ENCODE measurements at regions not wholly inside any gene's neighbourhood (a gene's known extent, or its start where the extent isn't known, plus 50 kb on each side); places are given as distances from the start of the nearest gene placed in this dataset.
"Not testable (repeated sequence)": the region's sequence is repeated elsewhere in the genome, so short reads cannot be mapped to it uniquely, and the experiment has no call there.

DNA sequence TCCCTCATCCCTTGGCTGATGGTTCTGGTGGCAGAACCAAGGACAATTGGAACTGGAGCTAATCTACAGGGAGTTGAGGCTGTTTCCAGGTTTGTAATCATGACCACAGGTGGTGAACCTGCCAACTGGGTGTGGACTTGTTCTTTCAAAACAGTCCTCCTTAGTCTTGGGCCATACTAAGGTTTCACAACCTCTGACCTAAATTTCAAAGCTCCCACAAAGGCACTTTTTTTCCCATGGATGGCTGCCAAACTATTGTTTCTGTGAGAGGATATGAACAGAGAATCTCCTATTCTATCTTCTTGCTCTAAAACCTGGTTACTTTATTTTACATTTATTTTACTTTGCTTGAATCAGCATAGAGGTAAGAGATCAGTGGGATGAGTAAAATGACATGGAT is 106.5 kb upstream of the IZUMO3 start:
- Histone ChIP-seq H3K4me1 (no peaks in the 10 kb centered on the region), H3K36me3 (no peaks in the 10 kb centered on the region), H3K27me3 (no peaks in the 10 kb centered on the region), H3K4me2 (no peak overlapping the region), H3K27ac (no peak overlapping the region), H3K9ac (no peak overlapping the region), H3K9me3 (peaks cover 25% of the 10 kb centered on the region), H4K20me1 (no peaks in the 10 kb centered on the region), H3K4me3 (no peak overlapping the region)
- no peak for TF ChIP-seq Cebpa-rat (IDR thresholded peaks at IDR 0.05)

DNA sequence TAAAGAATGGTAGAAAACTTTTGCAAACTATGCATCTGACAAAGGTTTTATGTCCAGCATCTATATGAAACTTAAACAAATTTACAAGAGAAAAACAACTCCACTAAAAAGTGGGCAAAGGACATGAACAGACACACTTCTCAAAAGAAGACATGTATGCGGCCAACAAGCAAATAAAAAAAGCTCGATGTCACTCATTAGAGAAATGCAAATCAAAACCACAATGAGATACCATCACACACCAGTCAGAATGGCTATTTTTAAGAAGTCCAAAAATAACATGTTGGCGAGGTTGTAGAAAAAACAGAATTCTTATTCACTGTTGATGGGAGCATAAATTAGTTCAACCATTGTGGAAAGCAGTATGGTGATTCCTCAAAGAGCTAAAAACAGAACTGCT is 83.1 kb upstream of the IZUMO3 start:
- H4K20me1 ChIP-seq, H3K36me3 ChIP-seq, H3K4me3 ChIP-seq, H3K27ac ChIP-seq, H3K9ac ChIP-seq, H3K9me3 ChIP-seq, H3K27me3 ChIP-seq: not testable (repeated sequence)
- H3K4me1 ChIP-seq = peaks cover 13% of the 10 kb centered on the region
- peak overlapping the region; percentile 31 for H3K4me2 ChIP-seq

DNA sequence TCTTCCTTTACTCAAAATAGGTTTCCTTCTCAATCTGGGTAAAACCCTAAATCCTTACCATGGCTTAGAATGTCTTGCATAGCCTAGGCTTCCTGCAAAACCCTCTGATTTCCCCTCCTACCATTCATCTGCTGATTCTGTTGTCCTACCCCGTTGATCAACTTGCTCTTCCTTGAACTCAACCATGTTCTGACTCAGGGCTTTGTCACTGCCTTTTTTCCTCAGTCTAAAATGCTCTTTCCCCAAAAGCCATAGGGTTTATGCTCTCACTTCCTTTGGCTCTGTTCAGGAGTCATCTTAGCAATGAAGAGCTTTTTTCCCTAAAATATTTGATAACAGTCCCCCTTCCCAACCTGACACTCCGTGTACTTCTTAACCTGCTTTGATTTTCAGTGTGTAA is 79.4 kb upstream of the IZUMO3 start:
- no peak overlapping the region for H3K4me2 ChIP-seq
- no peak overlapping the region for H3K9ac ChIP-seq
- no peaks in the 10 kb centered on the region for H3K27me3 ChIP-seq
- peaks cover 28% of the 10 kb centered on the region for H3K4me1 ChIP-seq
- no peaks in the 10 kb centered on the region for H3K9me3 ChIP-seq
- H4K20me1 ChIP-seq = no peaks in the 10 kb centered on the region
- no peaks in the 10 kb centered on the region for H3K36me3 ChIP-seq
- no peak overlapping the region for H3K27ac ChIP-seq
- H3K4me3 ChIP-seq = no peak overlapping the region
- TF ChIP-seq Cebpa-rat (IDR thresholded peaks at IDR 0.05) = no peak

DNA sequence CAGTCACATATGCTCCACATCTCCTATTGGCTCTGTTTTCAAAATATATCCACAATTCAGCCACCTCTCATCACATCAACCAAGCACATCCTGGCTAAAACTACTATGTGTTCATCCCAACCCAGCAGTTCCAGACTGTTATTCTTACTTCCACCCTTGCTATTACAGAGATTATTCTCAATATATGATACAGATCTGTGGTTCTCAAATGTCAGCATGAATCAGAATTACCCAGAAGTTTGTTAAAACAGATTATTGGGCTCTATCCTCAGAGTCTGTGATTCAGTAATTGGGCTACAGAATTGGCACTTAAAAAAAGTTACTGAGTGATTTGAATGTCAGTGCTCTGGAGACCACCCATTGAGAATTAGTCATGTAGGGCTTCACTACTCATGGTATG is 78.8 kb upstream of the IZUMO3 start:
- Histone ChIP-seq H4K20me1 (no peaks in the 10 kb centered on the region), H3K4me3 (no peak overlapping the region), H3K27ac (no peak overlapping the region), H3K27me3 (no peaks in the 10 kb centered on the region), H3K9ac (no peak overlapping the region), H3K4me1 (peaks cover 28% of the 10 kb centered on the region), H3K36me3 (no peaks in the 10 kb centered on the region), H3K4me2 (no peak overlapping the region), H3K9me3 (no peaks in the 10 kb centered on the region)
- no peak for TF ChIP-seq Cebpa-rat (IDR thresholded peaks at IDR 0.05)

DNA sequence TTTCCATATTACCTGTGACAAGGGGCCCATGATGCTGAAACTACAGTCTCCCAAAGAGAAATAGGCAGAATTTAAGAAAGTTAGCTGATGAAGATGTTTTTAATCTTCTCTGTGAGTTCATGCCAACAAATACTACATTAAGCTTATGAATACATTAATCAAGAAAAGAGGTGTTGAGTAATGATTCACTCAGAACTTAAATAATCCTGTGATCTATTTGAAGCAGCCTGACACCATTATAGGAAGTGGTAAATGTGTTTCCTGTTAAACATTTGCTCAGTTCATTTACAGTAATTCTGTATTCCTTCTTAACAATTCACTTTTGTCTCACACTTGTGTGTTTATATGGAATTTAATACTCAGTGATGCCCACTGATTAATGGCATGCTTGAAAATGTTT is 75.0 kb upstream of the IZUMO3 start:
- no peaks in the 10 kb centered on the region for H3K9me3 ChIP-seq
- TF ChIP-seq Cebpa-rat (IDR thresholded peaks at IDR 0.05) = no peak
- H4K20me1 ChIP-seq = no peaks in the 10 kb centered on the region
- H3K27me3 ChIP-seq = no peaks in the 10 kb centered on the region
- no peak overlapping the region for H3K9ac ChIP-seq
- no peak overlapping the region for H3K4me3 ChIP-seq
- H3K4me1 ChIP-seq = peaks cover 14% of the 10 kb centered on the region
- peak overlapping the region; percentile 45 for H3K4me2 ChIP-seq
- H3K36me3 ChIP-seq = no peaks in the 10 kb centered on the region
- H3K27ac ChIP-seq = no peak overlapping the region

DNA sequence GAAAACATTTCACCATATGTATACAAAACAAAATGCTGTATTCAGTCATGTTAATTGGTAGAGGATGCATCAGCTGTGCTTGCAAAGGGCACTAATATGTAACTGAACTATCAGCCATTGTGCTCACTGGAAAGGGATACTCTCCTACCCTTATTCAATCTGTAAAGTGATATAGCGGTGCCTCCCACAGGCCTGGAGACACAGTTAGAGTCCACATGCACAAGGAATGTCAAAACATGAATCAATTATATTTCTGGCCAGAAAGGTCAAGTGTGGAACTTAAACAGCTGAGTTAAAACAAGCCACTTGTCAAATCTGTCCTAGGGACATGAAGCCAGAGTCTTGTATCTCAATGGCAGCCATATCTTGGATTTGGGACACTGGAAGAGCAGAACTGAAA is 71.2 kb upstream of the IZUMO3 start:
- Histone ChIP-seq H3K9ac (no peak overlapping the region), H3K27ac (no peak overlapping the region), H3K9me3 (no peaks in the 10 kb centered on the region), H3K4me3 (no peak overlapping the region), H3K4me2 (no peak overlapping the region), H3K36me3 (no peaks in the 10 kb centered on the region), H4K20me1 (no peaks in the 10 kb centered on the region), H3K4me1 (peaks cover 14% of the 10 kb centered on the region), H3K27me3 (no peaks in the 10 kb centered on the region)
- no peak for TF ChIP-seq Cebpa-rat (IDR thresholded peaks at IDR 0.05)

DNA sequence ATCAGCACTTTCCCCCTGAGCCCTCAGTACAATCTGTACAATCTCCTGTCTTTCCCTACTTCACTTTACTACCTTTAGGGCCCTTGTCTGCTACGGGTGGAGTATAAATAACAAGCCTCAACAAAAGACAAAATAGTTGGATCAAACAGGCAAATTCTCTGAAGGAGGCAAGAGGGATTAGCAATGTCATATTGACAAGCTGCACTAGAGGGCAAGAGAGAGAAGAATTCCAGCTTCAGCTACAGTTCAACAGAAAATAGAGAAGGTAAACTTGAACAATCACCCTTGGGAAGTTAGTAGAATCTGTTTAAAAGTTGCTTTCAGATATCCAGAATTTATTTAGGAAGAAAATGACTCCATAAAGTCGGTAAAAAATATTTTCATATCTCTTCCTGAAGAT is 68.4 kb upstream of the IZUMO3 start:
- H3K4me2 ChIP-seq = no peak overlapping the region
- H4K20me1 ChIP-seq = no peaks in the 10 kb centered on the region
- H3K9ac ChIP-seq = no peak overlapping the region
- no peak overlapping the region for H3K4me3 ChIP-seq
- TF ChIP-seq Cebpa-rat (IDR thresholded peaks at IDR 0.05) = no peak
- H3K27me3 ChIP-seq = no peaks in the 10 kb centered on the region
- H3K4me1 ChIP-seq = no peaks in the 10 kb centered on the region
- H3K9me3 ChIP-seq = no peaks in the 10 kb centered on the region
- no peak overlapping the region for H3K27ac ChIP-seq
- H3K36me3 ChIP-seq = no peaks in the 10 kb centered on the region

DNA sequence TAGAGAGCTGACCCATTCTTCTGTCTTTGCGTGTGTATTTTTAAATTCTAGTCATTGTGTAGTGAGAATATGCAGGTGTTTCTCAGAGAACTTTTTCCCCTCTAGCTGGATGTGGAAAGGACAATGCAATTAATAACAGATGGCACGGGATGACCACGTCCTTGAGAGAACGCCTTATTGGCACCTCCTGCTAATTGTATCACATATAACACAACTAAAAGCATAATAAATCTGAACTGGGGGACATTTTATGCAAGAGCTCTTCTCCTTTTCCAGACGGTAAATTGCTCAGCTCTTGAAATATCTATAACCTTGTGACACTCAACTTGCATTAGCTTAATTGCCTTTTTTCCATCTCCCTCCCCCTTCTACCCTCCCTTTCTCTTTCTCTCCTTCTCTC is 62.9 kb upstream of the IZUMO3 start:
- H4K20me1 ChIP-seq = no peaks in the 10 kb centered on the region
- TF ChIP-seq Cebpa-rat (IDR thresholded peaks at IDR 0.05) = no peak
- H3K9ac ChIP-seq = no peak overlapping the region
- H3K4me3 ChIP-seq = no peak overlapping the region
- H3K9me3 ChIP-seq = no peaks in the 10 kb centered on the region
- no peaks in the 10 kb centered on the region for H3K4me1 ChIP-seq
- H3K4me2 ChIP-seq = no peak overlapping the region
- H3K27ac ChIP-seq = no peak overlapping the region
- H3K36me3 ChIP-seq = no peaks in the 10 kb centered on the region
- H3K27me3 ChIP-seq = no peaks in the 10 kb centered on the region

DNA sequence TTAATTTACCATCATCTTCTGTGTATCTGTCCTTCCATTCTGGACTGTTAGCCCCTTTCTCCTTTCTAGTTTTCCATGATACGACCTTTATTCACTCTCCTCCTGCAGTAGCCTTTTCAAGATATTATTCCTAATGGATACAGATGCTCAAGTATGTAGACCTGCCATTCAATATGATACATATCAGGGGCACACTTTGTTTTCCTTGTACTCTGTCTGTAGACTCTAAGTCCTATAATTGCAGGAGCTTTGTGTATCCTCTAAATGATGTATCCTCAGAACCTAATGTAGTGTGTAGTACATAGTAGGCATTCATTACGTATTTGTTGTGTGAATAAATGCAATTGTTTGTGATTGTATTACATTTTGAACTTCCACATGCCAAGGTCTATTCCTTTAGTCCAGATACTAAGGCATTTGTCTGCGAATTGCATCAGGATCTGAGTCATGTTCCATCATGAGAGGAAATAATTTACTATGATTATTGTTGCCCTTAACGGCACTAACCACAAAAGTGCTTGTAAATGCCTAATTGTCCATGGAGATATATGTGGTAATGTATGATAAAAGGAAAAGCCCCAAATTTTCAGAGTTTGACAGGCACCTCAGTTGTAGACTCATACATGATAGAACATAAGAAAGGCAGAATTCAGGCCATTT is 57.1 kb upstream of the IZUMO3 start:
- TF ChIP-seq Cebpa-rat (IDR thresholded peaks at IDR 0.05) = no peak
- Histone ChIP-seq H3K4me2 (no peak overlapping the region), H3K27me3 (no peaks in the 10 kb centered on the region), H3K4me3 (no peak overlapping the region), H4K20me1 (no peaks in the 10 kb centered on the region), H3K9ac (no peak overlapping the region), H3K27ac (no peak overlapping the region), H3K36me3 (no peaks in the 10 kb centered on the region), H3K4me1 (no peaks in the 10 kb centered on the region), H3K9me3 (no peaks in the 10 kb centered on the region)
